ENCODE measurements at regions not wholly inside any gene's neighbourhood (a gene's known extent, or its start where the extent isn't known, plus 50 kb on each side); places are given as distances from the start of the nearest gene placed in this dataset.

DNA sequence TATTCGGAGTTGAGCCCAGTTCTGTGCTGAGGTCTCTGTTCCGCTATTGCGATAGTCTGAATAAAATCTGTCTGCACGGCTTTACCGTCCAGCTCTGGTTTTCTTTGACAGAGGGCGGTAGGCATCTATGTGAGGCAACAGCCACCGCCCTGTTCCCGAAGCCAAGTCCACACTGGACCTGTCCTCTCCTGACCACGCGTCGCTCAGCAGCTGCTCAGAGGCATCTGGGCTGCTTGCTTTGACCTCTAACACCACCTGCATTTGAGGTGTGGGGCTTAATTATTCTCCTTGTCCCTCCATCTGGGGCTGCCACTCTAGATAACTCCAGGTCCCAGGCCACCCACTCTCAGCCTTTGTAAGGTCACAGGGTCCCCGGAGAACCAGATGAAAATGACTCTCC, 168.4 kb upstream of the SMIM23 start:
- peaks cover 5 to 19% (median 10%) of the 10 kb centered on the region in 3 donors for H3K27me3 ChIP-seq
- ATAC-seq (no peak), DNase-seq (no peak)
- H3K4me1 ChIP-seq, result no peaks in the 10 kb centered on the region
- no peak overlapping the region for H3K4me3 ChIP-seq
- in situ Hi-C loops (cut with MboI; ENCODE audit: low sequenced_read_pairs in 4 of 4) (no loop called here), intact Hi-C loops (cut with DNase I; ENCODE audit: low total_unique reads) (no loop called here)
- H3K9me3 ChIP-seq, result no peaks in the 10 kb centered on the region
- no peaks in the 10 kb centered on the region for H3K36me3 ChIP-seq
- no peak overlapping the region for H3K27ac ChIP-seq
- TF ChIP-seq CTCF (IDR thresholded peaks at IDR 0.05 in 4 of 5, conservative IDR thresholded peaks at IDR 0.05 in 1 of 5) (no peak), POLR2A (IDR thresholded peaks at IDR 0.05) (no peak)

DNA sequence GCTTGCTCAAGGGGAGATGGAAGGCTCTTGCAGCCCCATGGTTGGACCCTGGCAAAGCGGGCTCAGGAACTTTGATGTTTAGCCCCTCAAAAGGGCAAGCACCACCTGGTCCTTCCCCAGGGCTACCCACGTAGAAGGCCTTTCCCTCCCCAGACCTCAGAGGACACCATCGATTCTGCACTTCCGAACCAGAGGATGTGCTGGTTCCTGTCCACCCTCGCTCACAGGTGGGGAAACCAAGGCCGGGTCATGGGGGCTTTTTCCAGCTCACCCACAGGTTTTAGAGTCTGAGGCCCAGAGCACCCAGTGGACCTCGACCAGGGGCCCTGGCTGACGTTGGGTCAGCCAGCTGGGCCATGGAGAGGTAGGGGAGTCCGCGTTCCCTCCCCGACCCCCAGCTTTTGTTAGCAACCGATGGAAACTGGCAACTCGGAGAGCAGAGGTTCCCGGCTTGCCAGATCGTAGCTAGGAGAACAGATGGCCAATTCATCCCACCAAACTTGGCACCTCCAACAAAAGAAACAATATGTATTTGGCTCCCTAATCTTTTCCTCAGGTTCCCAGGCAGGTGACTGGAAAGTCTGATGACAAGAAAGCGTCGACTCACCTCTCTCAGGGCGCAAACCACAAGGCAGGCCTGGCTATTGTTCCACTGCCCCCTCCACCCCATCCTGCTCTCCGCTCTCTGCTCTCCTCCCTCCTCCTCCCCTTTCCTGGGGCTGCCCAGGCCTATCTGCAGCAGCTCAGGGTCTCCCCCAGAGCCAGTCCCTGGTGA, 167.6 kb upstream of the SMIM23 start:
- intact Hi-C loops (cut with DNase I; ENCODE audit: low total_unique reads), result no loop called here
- no peaks in the 10 kb centered on the region for H3K9me3 ChIP-seq
- no peaks in the 10 kb centered on the region for H3K4me1 ChIP-seq
- H3K4me3 ChIP-seq, result no peak overlapping the region
- peaks cover 5 to 19% (median 10%) of the 10 kb centered on the region in 3 donors for H3K27me3 ChIP-seq
- H3K36me3 ChIP-seq, result no peaks in the 10 kb centered on the region
- in situ Hi-C loops (cut with MboI; ENCODE audit: low sequenced_read_pairs in 4 of 4), result no loop called here
- no peak overlapping the region for H3K27ac ChIP-seq
- DNase-seq, result no peak
- ATAC-seq, result no peak
- no peak for TF ChIP-seq CTCF (IDR thresholded peaks at IDR 0.05 in 4 of 5, conservative IDR thresholded peaks at IDR 0.05 in 1 of 5)
- TF ChIP-seq POLR2A (IDR thresholded peaks at IDR 0.05), result no peak

GRCh38 chr5:171619196-171619595, 166.4 kb upstream of the SMIM23 start:
- no peak overlapping the region for H3K4me3 ChIP-seq
- ATAC-seq, result no peak
- peaks cover 2 to 14% (median 5%) of the 10 kb centered on the region in 3 donors for H3K27me3 ChIP-seq
- H3K27ac ChIP-seq, result no peak overlapping the region
- no peaks in the 10 kb centered on the region for H3K9me3 ChIP-seq
- in situ Hi-C loops (cut with MboI; ENCODE audit: low sequenced_read_pairs in 4 of 4), result no loop called here
- TF ChIP-seq CTCF (IDR thresholded peaks at IDR 0.05 in 4 of 5, conservative IDR thresholded peaks at IDR 0.05 in 1 of 5) (no peak), POLR2A (IDR thresholded peaks at IDR 0.05) (no peak)
- H3K36me3 ChIP-seq, result no peaks in the 10 kb centered on the region
- intact Hi-C loops (cut with DNase I; ENCODE audit: low total_unique reads), result no loop called here
- DNase-seq, result no peak
- no peaks in the 10 kb centered on the region for H3K4me1 ChIP-seq

GRCh38 chr5:171619744-171620143, 165.9 kb upstream of the SMIM23 start:
- DNase-seq (no peak), ATAC-seq (no peak)
- Histone ChIP-seq H3K9me3 (no peaks in the 10 kb centered on the region), H3K4me1 (no peaks in the 10 kb centered on the region), H3K36me3 (no peaks in the 10 kb centered on the region), H3K27ac (no peak overlapping the region), H3K27me3 (peaks cover 0 to 10% (median 3%) of the 10 kb centered on the region in 3 donors), H3K4me3 (no peak overlapping the region)
- no peak for TF ChIP-seq POLR2A (IDR thresholded peaks at IDR 0.05)
- TF ChIP-seq CTCF (IDR thresholded peaks at IDR 0.05 in 4 of 5, conservative IDR thresholded peaks at IDR 0.05 in 1 of 5), result no peak
- intact Hi-C loops (cut with DNase I; ENCODE audit: low total_unique reads), result no loop called here
- in situ Hi-C loops (cut with MboI; ENCODE audit: low sequenced_read_pairs in 4 of 4), result no loop called here

Data from gastrocnemius medialis (tissue), 4 donors.